ENCODE measurements at regions not wholly inside any gene's neighbourhood (a gene's known extent, or its start where the extent isn't known, plus 50 kb on each side); places are given as distances from the start of the nearest gene placed in this dataset.

- intact Hi-C loops (cut with DNase I), result no loop called here
- ATAC-seq (no peak), DNase-seq (no peak)
- Histone ChIP-seq H3K4me1 (no peaks in the 10 kb centered on the region), H3K4me3 (no peak overlapping the region), H3K27ac (no peak overlapping the region), H3K9me3 (no peaks in the 10 kb centered on the region), H3K36me3 (no peaks in the 10 kb centered on the region), H3K27me3 (peaks cover 0 to 7% of the 10 kb centered on the region in 2 donors)
- 45% methylated on average over 3 of the region's 3 CpGs for WGBS (ENCODE audit: insufficient coverage, low coverage, low lambda C conversion rate, missing lambda C conversion rate)
- TF ChIP-seq POLR2A (IDR thresholded peaks at IDR 0.05) (no peak), CTCF (IDR thresholded peaks at IDR 0.05) (no peak)
Measured at GRCh38 chrX:25659317-25659716, 478.8 kb upstream of the MAGEB18 start.

GRCh38 chrX:25663701-25664100, 474.4 kb upstream of the MAGEB18 start:
- H3K36me3 ChIP-seq, result no peaks in the 10 kb centered on the region
- TF ChIP-seq POLR2A (IDR thresholded peaks at IDR 0.05), result no peak
- no peak for TF ChIP-seq CTCF (IDR thresholded peaks at IDR 0.05)
- no peaks in the 10 kb centered on the region for H3K4me1 ChIP-seq
- no peak overlapping the region for H3K27ac ChIP-seq
- WGBS (ENCODE audit: insufficient coverage, low coverage, low lambda C conversion rate, missing lambda C conversion rate), result 40% methylated on average over 5 of the region's 5 CpGs
- no peak for ATAC-seq
- H3K9me3 ChIP-seq, result no peaks in the 10 kb centered on the region
- intact Hi-C loops (cut with DNase I), result no loop called here
- H3K27me3 ChIP-seq, result peaks cover 0 to 7% of the 10 kb centered on the region in 2 donors
- no peak overlapping the region for H3K4me3 ChIP-seq
- DNase-seq, result no peak

GRCh38 chrX:25665431-25665830, 472.7 kb upstream of the MAGEB18 start:
- 31% methylated on average over 4 of the region's 4 CpGs for WGBS (ENCODE audit: insufficient coverage, low coverage, low lambda C conversion rate, missing lambda C conversion rate)
- Histone ChIP-seq H3K27ac (no peak overlapping the region), H3K27me3 (peaks cover 0 to 1% of the 10 kb centered on the region in 2 donors), H3K4me3 (no peak overlapping the region), H3K4me1 (no peaks in the 10 kb centered on the region), H3K9me3 (no peaks in the 10 kb centered on the region), H3K36me3 (no peaks in the 10 kb centered on the region)
- no peak for DNase-seq
- ATAC-seq, result no peak
- intact Hi-C loops (cut with DNase I), result no loop called here
- TF ChIP-seq CTCF (IDR thresholded peaks at IDR 0.05), result no peak
- no peak for TF ChIP-seq POLR2A (IDR thresholded peaks at IDR 0.05)

GRCh38 chrX:25667681-25668080, 470.5 kb upstream of the MAGEB18 start:
- H3K27ac ChIP-seq, result no peak overlapping the region
- TF ChIP-seq CTCF (IDR thresholded peaks at IDR 0.05) (no peak), POLR2A (IDR thresholded peaks at IDR 0.05) (no peak)
- H3K4me3 ChIP-seq, result no peak overlapping the region
- H3K27me3 ChIP-seq, result peaks cover 0 to 5% of the 10 kb centered on the region in 2 donors
- no peaks in the 10 kb centered on the region for H3K4me1 ChIP-seq
- intact Hi-C loops (cut with DNase I), result no loop called here
- WGBS (ENCODE audit: insufficient coverage, low coverage, low lambda C conversion rate, missing lambda C conversion rate), result 34% methylated on average over 2 of the region's 2 CpGs
- ATAC-seq, result no peak
- no peaks in the 10 kb centered on the region for H3K9me3 ChIP-seq
- H3K36me3 ChIP-seq, result no peaks in the 10 kb centered on the region
- DNase-seq, result no peak

- DNase-seq (no peak), ATAC-seq (no peak)
- H3K4me1 ChIP-seq, result no peaks in the 10 kb centered on the region
- no peaks in the 10 kb centered on the region for H3K9me3 ChIP-seq
- TF ChIP-seq CTCF (IDR thresholded peaks at IDR 0.05) (no peak), POLR2A (IDR thresholded peaks at IDR 0.05) (no peak)
- no peaks in the 10 kb centered on the region for H3K36me3 ChIP-seq
- H3K27me3 ChIP-seq, result peaks cover 0 to 8% of the 10 kb centered on the region in 2 donors
- intact Hi-C loops (cut with DNase I), result no loop called here
- no peak overlapping the region for H3K4me3 ChIP-seq
- 56% methylated on average over 3 of the region's 3 CpGs for WGBS (ENCODE audit: insufficient coverage, low coverage, low lambda C conversion rate, missing lambda C conversion rate)
- H3K27ac ChIP-seq, result no peak overlapping the region
Measured at GRCh38 chrX:25674776-25675175, 463.4 kb upstream of the MAGEB18 start.

Measured in right lobe of liver (tissue), 6 donors.